IgD-negative memory B cell (primary cell): ENCODE measurements at regions not wholly inside any gene's neighbourhood (a gene's known extent, or its start where the extent isn't known, plus 50 kb on each side); places are given as distances from the start of the nearest gene placed in this dataset.
"Not testable (repeated sequence)": the region's sequence is repeated elsewhere in the genome, so short reads cannot be mapped to it uniquely, and the experiment has no call there.

Experiments used
- H3K27ac Mint-ChIP-seq, 3 donors: one replicate each; pipeline ENCODE4 v1.8.0; 2020 to 2022; ENCODE audit warnings: mild to moderate bottlenecking in 3 of 3, mixed read lengths in 3 of 3, moderate library complexity in 1 of 3
- H3K27me3 Mint-ChIP-seq: one replicate; pipeline ENCODE4 v1.8.0; 2021; ENCODE audit warnings: mixed read lengths
- H3K36me3 Mint-ChIP-seq: one replicate; pipeline ENCODE4 v1.8.0; 2020; ENCODE audit warnings: mild to moderate bottlenecking, mixed read lengths
- H3K4me1 Mint-ChIP-seq, 3 donors: one replicate each; pipeline ENCODE4 v1.8.0; 2020 to 2022; ENCODE audit warnings: mixed read lengths in 3 of 3, mild to moderate bottlenecking in 1 of 3
- H3K4me3 Mint-ChIP-seq, 4 donors: one replicate each; pipeline ENCODE4 v1.8.0; 2020 to 2022; ENCODE audit warnings: mild to moderate bottlenecking in 4 of 4, mixed read lengths in 4 of 4, moderate library complexity in 3 of 4
- H3K9me3 Mint-ChIP-seq, 3 donors: one replicate each; pipeline ENCODE4 v1.8.0; 2020 to 2021; ENCODE audit warnings: mixed read lengths in 3 of 3, mild to moderate bottlenecking in 1 of 3

DNA sequence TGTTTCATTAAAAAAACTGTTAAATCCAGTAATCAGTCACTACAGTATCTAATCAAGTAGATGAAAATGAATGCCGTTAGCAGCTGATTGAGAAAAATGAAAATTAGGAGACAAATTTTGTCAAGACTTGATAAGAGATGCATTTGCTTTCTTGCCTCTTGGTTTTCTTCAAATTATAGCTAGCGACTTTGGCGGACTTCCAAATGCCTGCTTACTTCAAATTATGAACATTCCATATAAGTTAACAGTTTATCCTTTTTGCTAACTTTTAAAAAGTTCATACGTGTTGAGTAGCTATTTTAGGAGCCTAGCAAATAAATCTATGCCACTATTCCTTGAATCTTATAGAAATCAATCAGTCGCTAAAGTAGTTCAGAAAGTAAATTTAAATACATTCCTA is 58.8 kb downstream of the PPP4R3C start:
- Mint-ChIP-seq H3K27ac (no peak overlapping the region), H3K4me3 (no peak overlapping the region), H3K36me3 (no peaks in the 10 kb centered on the region), H3K9me3 (peaks cover 0 to 5% (median 3%) of the 10 kb centered on the region in 3 donors), H3K4me1 (no peaks in the 10 kb centered on the region), H3K27me3 (no peaks in the 10 kb centered on the region)

DNA sequence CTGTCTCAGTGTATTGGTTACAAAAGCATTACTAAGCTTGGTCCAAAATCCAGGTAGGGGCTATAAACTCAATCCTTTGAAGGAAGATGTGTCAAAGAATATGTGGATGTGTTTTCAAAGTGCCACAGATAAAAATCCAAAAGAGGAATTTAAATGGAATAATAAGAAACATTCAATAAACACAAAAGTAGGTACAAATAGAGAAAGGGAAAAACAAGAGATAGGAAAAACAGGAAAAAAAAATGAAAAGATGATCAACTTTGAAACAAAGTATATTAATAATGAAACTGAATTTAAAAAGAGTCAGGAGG is 64.0 kb downstream of the PPP4R3C start:
- no peaks in the 10 kb centered on the region for H3K36me3 Mint-ChIP-seq
- H3K27me3 Mint-ChIP-seq, result no peaks in the 10 kb centered on the region
- no peak overlapping the region for H3K27ac Mint-ChIP-seq
- peaks cover 0 to 3% (median 0%) of the 10 kb centered on the region in 3 donors for H3K9me3 Mint-ChIP-seq
- H3K4me3 Mint-ChIP-seq, result no peak overlapping the region
- no peaks in the 10 kb centered on the region for H3K4me1 Mint-ChIP-seq

DNA sequence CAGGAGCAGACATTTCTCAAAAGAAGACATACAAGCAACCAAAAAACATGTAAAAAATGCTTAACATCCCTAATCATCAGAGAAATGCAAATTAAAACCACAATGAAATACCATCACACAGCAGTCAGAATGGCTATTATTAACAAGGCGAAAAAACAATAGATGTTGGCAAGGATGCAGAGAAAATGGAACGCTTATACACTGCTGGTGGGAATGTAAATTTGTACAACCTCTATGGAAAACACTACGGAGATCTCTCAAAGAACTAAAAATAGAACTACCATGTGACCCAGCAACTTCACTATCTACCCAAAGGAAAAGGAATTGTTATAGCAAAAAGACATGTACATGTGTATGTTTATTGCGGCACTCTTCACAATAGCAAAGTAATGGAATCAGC is 71.5 kb downstream of the PPP4R3C start:
- H3K27me3 Mint-ChIP-seq, result no peaks in the 10 kb centered on the region
- peaks cover 0 to 4% (median 0%) of the 10 kb centered on the region in 3 donors for H3K9me3 Mint-ChIP-seq
- no peak overlapping the region for H3K4me3 Mint-ChIP-seq
- no peak overlapping the region for H3K27ac Mint-ChIP-seq
- no peaks in the 10 kb centered on the region for H3K36me3 Mint-ChIP-seq
- H3K4me1 Mint-ChIP-seq, result no peaks in the 10 kb centered on the region

DNA sequence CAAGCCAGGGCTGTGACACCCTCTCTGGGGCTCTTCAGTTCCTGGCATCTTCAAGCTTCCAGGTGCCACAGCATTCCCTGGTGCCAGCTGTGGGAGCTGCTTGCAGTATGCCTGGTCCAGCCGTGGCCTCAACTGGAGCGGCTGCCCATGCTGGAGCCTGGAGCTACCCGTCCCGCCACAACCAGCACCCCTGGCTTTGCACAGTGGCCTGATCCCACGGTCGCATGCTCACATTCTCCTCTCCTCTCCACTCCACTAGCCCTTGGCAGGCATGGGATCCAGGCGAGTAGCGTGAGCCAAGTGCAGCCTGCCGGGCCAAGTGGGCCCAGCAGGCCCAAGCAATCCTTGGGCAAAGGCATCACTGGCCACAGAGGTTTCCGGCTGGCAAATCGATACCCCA is 81.7 kb downstream of the PPP4R3C start:
- Mint-ChIP-seq H3K9me3 (no peaks in the 10 kb centered on the region), H3K4me1 (no peaks in the 10 kb centered on the region), H3K27me3 (no peaks in the 10 kb centered on the region), H3K27ac (no peak overlapping the region), H3K4me3 (no peak overlapping the region), H3K36me3 (no peaks in the 10 kb centered on the region)

DNA sequence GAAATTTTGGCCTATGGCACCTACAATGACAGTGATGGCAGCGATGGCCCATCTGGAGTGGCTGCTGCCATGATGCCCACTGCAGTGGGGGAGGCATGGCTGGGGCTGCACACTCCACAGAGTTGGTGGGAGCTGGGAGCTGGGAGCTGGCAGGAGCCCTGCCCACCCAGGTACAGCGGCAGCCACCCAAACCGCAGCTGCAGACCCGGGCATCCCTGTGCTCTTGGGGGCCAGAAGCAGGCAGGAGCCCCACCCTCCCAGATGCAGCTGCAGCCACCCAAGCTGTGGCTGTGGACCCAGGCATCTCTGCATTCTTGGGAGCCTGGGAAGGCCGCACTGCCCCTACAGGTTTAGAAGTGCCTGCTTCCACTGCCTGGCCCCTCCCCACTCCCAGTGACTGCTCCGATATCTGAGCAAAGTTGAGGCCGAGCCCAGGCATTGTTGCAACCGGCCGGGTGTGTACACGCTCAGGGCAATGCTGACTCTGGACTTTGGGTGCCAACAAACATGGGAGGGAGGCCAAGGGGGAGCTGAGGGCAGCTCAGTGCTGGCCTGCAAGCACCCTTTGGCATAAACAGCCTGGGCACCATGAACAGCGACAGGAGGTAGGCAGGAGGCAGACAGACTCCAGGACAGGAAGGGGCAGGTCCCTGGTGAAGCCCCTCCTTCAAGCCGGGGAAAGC is 82.8 kb downstream of the PPP4R3C start:
- Mint-ChIP-seq H3K27me3 (no peaks in the 10 kb centered on the region), H3K36me3 (no peaks in the 10 kb centered on the region), H3K4me3 (no peak overlapping the region), H3K27ac (no peak overlapping the region), H3K9me3 (no peaks in the 10 kb centered on the region), H3K4me1 (no peaks in the 10 kb centered on the region)

DNA sequence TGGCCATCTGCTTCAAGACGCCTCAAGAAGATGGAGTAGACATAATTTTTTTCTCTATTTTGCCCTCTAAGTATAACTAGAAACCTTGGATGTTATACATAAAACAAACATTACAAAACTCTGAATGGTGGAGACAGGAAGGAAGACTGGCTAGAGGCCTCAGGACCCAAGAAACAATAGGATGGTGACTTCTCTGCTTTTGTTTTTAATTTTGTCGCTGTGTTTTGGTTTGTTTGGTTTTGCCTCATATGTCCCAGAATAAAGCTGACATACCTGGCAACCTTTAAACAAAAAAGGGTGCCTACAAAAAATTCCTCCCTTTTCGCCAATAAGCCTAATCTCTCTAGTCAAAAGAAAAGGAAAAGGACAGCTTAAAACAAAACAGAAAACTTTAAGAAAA is 109.1 kb downstream of the PPP4R3C start:
- no peaks in the 10 kb centered on the region for H3K4me1 Mint-ChIP-seq
- no peaks in the 10 kb centered on the region for H3K36me3 Mint-ChIP-seq
- no peak overlapping the region for H3K4me3 Mint-ChIP-seq
- no peak overlapping the region for H3K27ac Mint-ChIP-seq
- peaks cover 1 to 6% (median 3%) of the 10 kb centered on the region in 3 donors for H3K9me3 Mint-ChIP-seq
- H3K27me3 Mint-ChIP-seq, result no peaks in the 10 kb centered on the region

DNA sequence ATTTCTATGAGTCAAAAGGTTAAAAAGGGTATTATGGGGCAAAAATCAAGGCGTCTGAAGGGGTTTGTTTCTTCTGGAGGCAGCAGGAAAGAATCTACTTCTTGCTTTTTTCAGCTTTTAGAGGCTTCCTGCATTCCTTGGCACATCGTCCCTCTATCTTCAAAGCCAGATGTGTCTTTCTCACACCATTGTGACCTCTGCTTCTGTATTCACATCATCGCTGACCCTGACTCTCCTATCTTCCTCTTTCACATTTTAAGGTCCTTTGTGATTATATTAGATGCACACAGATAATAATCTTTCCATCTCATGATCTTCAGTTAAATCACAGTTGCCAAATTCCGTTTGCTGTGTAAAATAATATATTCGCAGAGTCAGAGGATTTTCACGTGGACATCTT is 112.7 kb downstream of the PPP4R3C start:
- Mint-ChIP-seq H3K4me3 (no peak overlapping the region), H3K4me1 (no peaks in the 10 kb centered on the region), H3K27ac (no peak overlapping the region), H3K36me3 (no peaks in the 10 kb centered on the region), H3K9me3 (peaks cover 0 to 3% (median 1%) of the 10 kb centered on the region in 3 donors), H3K27me3 (no peaks in the 10 kb centered on the region)

DNA sequence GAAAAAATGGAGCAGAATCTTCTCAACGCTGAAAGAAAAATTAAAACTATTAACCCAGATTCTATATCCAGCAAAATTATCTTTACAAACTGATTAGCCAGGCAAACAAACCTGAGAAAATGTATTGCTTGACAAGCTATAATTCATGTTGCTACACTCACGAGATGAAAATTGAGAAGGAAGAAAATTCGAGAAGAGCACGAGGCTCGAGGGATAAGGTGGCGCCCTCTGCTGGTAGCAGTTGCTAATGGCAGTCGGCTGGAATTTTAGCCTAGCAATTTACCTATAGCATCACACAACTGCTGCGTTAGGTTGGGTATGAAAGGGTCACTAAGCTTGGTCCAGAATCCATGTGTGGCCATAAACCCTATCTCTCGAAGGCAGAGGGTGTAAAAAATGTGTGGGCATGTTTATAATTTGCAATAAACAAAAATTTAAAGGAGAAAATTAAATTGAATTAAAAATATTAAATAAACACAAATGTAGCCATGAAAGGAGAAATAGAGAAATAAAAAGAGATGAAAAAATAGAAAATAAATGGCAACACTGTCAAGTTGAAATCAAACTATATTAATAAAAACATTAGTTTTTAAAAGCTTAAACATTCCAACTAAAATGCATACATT is 126.6 kb downstream of the PPP4R3C start:
- no peaks in the 10 kb centered on the region for H3K4me1 Mint-ChIP-seq
- H3K36me3 Mint-ChIP-seq, result no peaks in the 10 kb centered on the region
- peaks cover 0 to under 1% (median 0%) of the 10 kb centered on the region in 3 donors for H3K9me3 Mint-ChIP-seq
- H3K4me3 Mint-ChIP-seq, result no peak overlapping the region
- no peak overlapping the region for H3K27ac Mint-ChIP-seq
- H3K27me3 Mint-ChIP-seq, result no peaks in the 10 kb centered on the region

DNA sequence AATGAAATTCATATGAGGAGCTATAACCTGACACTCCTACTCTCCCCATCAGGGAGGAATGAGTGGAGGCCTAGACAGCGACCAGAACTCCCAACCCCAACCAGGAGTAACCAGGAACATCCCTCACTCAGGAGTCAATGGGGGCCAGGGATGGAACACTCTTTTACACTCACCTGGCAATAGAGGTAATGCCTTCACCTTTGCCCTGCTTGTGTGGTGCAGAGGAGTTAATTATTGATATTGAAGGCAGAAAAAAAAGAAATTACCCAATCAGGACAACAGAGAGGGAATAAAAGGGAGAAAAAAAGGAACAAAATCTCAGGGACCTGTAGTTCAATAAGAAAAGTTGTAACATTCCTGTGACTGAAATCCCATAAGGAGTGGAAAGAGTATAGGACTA is 141.5 kb downstream of the PPP4R3C start:
- no peak overlapping the region for H3K27ac Mint-ChIP-seq
- peaks cover 1% of the 10 kb centered on the region for H3K36me3 Mint-ChIP-seq
- peaks cover 0 to 5% (median 0%) of the 10 kb centered on the region in 3 donors for H3K9me3 Mint-ChIP-seq
- no peaks in the 10 kb centered on the region for H3K4me1 Mint-ChIP-seq
- H3K4me3 Mint-ChIP-seq, result no peak overlapping the region
- no peaks in the 10 kb centered on the region for H3K27me3 Mint-ChIP-seq

DNA sequence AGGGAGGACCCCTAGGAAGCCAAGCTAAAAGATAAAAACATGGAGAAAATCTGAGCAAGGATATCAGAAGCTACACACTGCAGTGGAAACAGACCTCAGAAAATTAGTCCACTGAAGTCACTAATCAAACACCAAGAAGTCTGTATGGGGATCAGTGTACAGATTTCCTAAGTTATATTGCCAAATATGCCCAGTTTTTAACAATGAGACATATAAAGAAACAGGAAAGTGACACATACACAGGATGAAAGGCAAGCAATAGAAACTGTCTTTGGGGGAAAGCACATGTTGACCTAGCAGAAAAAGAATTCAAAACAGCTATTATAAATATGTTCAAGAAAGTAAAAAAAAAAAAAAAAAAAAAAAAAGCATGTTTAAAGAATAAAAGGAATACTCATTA is 153.7 kb downstream of the PPP4R3C start:
- H3K36me3 Mint-ChIP-seq, result no peaks in the 10 kb centered on the region
- no peaks in the 10 kb centered on the region for H3K27me3 Mint-ChIP-seq
- H3K9me3 Mint-ChIP-seq, result peaks cover 0 to 9% (median 2%) of the 10 kb centered on the region in 3 donors
- no peak overlapping the region for H3K27ac Mint-ChIP-seq
- H3K4me3 Mint-ChIP-seq, result no peak overlapping the region
- H3K4me1 Mint-ChIP-seq, result no peaks in the 10 kb centered on the region

DNA sequence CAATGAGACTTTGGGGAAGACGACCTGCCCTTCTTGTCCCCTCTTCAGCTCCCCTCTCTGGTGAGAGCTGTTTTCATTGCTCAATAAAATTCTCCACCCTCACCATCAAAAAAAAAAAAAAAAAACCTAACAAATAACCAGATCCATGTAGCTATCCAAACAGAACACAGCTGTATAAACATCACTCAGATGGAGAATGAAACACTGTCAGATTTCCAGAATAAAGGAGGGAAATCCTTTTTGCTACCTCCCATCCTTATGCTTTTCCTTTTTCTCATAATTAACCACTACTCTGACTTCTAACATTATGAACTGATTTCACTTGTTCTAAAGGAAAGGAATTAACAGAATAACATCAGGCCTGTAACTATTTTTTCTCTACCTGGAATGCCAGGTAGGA is 155.6 kb downstream of the PPP4R3C start:
- peaks cover 0 to 7% (median 4%) of the 10 kb centered on the region in 3 donors for H3K9me3 Mint-ChIP-seq
- no peaks in the 10 kb centered on the region for H3K36me3 Mint-ChIP-seq
- H3K4me3 Mint-ChIP-seq, result no peak overlapping the region
- no peak overlapping the region for H3K27ac Mint-ChIP-seq
- no peaks in the 10 kb centered on the region for H3K4me1 Mint-ChIP-seq
- no peaks in the 10 kb centered on the region for H3K27me3 Mint-ChIP-seq

DNA sequence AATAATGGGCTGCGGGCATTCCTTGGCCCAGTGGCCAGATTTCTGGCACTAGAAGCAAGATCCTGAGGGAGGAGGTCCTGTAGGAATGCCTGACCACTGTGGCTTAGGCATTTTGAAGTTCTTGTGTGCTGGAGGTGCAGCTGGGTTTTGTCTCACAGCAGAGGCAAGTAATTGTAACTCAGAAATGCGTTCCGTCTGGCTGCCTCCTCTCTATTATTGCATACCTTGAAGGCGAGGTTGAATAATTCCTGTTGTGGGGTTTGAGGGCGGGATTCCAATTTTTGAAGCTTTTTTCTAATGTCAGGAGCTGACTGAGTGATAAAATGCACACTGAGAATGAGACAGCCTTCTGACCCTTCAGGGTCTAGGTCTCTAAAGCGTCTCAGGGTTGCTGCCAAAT is 170.6 kb downstream of the PPP4R3C start:
- not testable (repeated sequence) for H3K4me1 Mint-ChIP-seq, H3K9me3 Mint-ChIP-seq, H3K4me3 Mint-ChIP-seq, H3K27me3 Mint-ChIP-seq, H3K27ac Mint-ChIP-seq, H3K36me3 Mint-ChIP-seq

DNA sequence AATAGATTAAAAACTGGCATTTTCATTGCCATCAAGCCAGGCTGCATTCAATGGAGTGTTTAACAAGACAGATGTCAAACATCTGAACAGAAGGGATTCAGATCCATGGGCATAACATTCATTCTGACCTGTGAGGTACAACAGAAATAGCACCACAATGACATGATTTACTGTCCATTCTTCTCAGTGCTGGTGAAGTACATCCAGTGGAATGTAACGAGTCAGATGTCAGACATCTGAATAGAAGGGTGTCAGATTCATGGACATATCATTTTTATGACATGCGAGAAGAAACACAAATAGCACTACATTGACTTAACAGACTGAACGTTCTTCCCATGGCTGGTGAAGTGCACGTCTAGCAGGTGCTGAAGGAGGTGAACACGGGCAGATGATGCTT is 186.4 kb downstream of the PPP4R3C start:
- no peaks in the 10 kb centered on the region for H3K4me1 Mint-ChIP-seq
- no peaks in the 10 kb centered on the region for H3K36me3 Mint-ChIP-seq
- H3K9me3 Mint-ChIP-seq, result peaks cover 6 to 8% (median 8%) of the 10 kb centered on the region in 3 donors
- H3K4me3 Mint-ChIP-seq, result no peak overlapping the region
- H3K27ac Mint-ChIP-seq, result no peak overlapping the region
- no peaks in the 10 kb centered on the region for H3K27me3 Mint-ChIP-seq

DNA sequence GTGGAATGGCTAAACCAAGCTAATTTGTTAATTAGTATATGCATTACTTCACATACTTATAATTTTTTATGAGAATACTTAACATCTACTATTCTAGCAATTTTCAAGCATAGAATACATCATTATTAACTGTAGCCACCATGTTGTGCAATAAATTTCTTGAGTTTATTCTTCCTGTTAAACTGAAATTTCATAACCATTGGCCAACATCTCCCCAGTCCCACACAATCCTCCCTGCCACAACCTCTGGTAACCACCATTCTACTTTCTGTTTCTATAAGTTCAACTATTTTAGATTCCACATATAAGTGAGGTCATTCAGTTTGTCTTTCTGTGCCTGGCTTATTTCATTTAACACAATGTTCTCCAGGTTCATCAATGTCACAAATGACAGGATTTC is 208.5 kb downstream of the PPP4R3C start:
- Mint-ChIP-seq H3K27ac (no peak overlapping the region), H3K4me1 (no peaks in the 10 kb centered on the region), H3K4me3 (no peak overlapping the region), H3K36me3 (no peaks in the 10 kb centered on the region), H3K27me3 (no peaks in the 10 kb centered on the region), H3K9me3 (peaks cover 0 to 4% (median 1%) of the 10 kb centered on the region in 3 donors)

DNA sequence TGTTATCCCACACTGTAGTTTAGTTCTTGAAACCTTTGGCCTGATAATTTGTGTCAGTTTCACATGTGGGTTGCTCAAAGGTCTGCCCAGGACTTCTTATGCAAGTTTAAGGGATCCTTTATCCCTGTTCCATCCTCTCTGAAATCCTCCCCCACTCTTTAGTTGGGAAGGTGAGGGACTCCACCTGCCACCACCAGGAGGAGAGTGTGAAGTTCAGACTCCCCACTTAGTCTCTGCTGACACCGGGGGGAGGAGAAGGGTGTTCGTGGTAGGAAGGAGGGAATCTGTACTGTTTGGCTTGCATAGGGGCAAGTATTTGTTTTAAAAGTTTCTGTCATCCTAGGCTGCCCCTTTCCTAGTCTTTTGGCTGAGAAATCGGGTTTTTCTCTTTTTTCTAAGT is 211.8 kb downstream of the PPP4R3C start:
- Mint-ChIP-seq H3K27me3 (no peaks in the 10 kb centered on the region), H3K4me3 (no peak overlapping the region), H3K4me1 (no peaks in the 10 kb centered on the region), H3K36me3 (no peaks in the 10 kb centered on the region), H3K27ac (no peak overlapping the region), H3K9me3 (peaks cover 0 to 4% (median 1%) of the 10 kb centered on the region in 3 donors)

DNA sequence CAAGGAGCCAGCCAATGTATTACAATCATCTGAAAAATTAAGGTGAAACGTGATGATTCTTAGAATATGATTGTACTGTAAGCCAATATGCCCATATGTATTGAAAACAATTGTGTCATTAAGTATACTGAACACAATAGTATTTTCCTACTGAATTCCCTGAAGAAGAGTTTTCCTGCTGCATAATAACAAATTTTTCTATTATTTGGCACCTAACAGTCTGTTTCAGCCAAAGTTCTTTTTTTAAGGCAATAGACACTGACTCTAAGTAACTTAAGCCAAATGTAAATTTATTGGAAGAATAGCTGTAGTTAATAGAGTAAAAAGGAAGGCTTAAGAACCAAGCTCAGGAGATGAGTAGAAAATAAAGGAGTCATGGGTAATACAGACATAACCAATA is 220.6 kb downstream of the PPP4R3C start:
- no peak overlapping the region for H3K27ac Mint-ChIP-seq
- H3K4me3 Mint-ChIP-seq, result no peak overlapping the region
- H3K27me3 Mint-ChIP-seq, result no peaks in the 10 kb centered on the region
- peaks cover 0 to 11% (median 3%) of the 10 kb centered on the region in 3 donors for H3K9me3 Mint-ChIP-seq
- H3K4me1 Mint-ChIP-seq, result no peaks in the 10 kb centered on the region
- no peaks in the 10 kb centered on the region for H3K36me3 Mint-ChIP-seq
